Endothelial cell of umbilical vein (primary cell): ENCODE measurements at regions not wholly inside any gene's neighbourhood (a gene's known extent, or its start where the extent isn't known, plus 50 kb on each side); places are given as distances from the start of the nearest gene placed in this dataset.

Source experiments
- EZH2 ChIP-seq: IDR thresholded peaks from 2 replicates; pipeline ENCODE4 v1.6.1; 2012; ENCODE audit warnings: borderline replicate concordance, low read depth, mild to moderate bottlenecking, moderate library complexity, low read length, inconsistent platforms; ENCODE audit not compliant: severe bottlenecking
- MYC ChIP-seq: IDR thresholded peaks from one replicate; pipeline ENCODE4 v1.6.1; 2011; ENCODE audit warnings: mild to moderate bottlenecking, low read depth, low read length
- TF ChIP-seq, protein P1 (sequence below), 2 donors: IDR thresholded peaks; 1 replicate in 1 of 2; 2 replicates in 1 of 2; pipeline ENCODE4 v1.5.1; 2011; ENCODE audit warnings: low read length in 2 of 2, mild to moderate bottlenecking in 2 of 2, moderate library complexity in 2 of 2, control low read depth in 1 of 2, inconsistent platforms in 1 of 2, low read depth in 1 of 2; ENCODE audit not compliant: insufficient read depth in 1 of 2; ENCODE audit errors: extremely low read depth in 1 of 2

DNA sequence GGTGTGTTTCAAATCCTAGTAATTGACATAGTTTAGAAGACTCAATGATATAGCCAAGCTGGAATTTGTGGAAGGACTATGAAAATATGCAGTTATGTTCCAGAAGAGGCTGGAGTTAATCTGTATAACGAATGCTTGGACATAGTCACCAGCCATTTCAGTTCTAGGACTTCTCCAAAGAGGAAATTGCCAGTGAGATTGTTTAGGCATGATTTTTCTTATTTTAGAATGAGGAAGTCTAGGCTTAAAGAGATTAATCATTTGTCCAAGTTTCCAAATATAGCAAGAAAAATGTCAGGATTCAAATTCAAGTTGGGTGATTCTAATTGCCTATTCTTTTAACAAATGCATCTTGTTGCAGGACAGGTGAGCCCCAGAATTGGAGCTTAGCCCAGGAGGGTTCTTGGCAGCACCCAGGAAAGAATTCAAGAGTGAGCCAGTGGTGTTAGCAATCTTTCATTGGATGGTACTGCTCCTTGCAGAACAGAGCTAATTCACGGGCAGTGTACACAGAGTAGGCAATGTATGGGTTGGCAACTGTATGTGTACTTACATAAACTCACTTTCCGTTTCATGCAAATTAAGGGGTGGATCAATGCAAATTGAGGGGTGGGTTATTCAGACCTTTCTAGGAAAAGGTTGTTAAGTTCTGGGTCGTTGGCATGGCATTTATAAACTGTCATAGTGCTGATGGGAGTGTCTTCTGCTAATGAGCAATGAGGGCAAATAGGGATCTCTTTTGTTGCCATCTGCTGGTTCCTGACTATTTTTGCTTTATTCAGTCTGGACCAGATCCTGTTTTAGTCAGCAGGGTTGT is 763.1 kb upstream of the SLITRK1 start:
- TF ChIP-seq, protein P1, sequence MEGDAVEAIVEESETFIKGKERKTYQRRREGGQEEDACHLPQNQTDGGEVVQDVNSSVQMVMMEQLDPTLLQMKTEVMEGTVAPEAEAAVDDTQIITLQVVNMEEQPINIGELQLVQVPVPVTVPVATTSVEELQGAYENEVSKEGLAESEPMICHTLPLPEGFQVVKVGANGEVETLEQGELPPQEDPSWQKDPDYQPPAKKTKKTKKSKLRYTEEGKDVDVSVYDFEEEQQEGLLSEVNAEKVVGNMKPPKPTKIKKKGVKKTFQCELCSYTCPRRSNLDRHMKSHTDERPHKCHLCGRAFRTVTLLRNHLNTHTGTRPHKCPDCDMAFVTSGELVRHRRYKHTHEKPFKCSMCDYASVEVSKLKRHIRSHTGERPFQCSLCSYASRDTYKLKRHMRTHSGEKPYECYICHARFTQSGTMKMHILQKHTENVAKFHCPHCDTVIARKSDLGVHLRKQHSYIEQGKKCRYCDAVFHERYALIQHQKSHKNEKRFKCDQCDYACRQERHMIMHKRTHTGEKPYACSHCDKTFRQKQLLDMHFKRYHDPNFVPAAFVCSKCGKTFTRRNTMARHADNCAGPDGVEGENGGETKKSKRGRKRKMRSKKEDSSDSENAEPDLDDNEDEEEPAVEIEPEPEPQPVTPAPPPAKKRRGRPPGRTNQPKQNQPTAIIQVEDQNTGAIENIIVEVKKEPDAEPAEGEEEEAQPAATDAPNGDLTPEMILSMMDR (IDR thresholded peaks at IDR 0.05; ENCODE audit: extremely low read depth in 1 of 2, insufficient read depth in 1 of 2, low read depth in 1 of 2, low read length in 2 of 2) = no peak
- TF ChIP-seq EZH2 (no peak), MYC (no peak)
